HepG2 (cell line): ENCODE measurements at regions not wholly inside any gene's neighbourhood (a gene's known extent, or its start where the extent isn't known, plus 50 kb on each side); places are given as distances from the start of the nearest gene placed in this dataset.

Source experiments
- ATAC-seq: fragments of 200-7000 bp; cut with Tn5 transposase; 3 replicates; pipeline ENCODE4 v1.9.1; 2020; ENCODE audit warnings: mild to moderate bottlenecking, moderate library complexity
- BruUV-seq: library from RNA; stranded (reverse); fragments of 400-500 nt; replicated peaks from 2 replicates; lab custom pipeline; 2021; lab: Mats Ljungman, UMichigan
- CTCF ChIA-PET: fragments of 300-600 bp; formaldehyde crosslinking; extraction: SDS; loops from one replicate; lab custom pipeline; 2021; ENCODE audit warnings: low total read pairs, inconsistent platforms, low intra/inter-chr PET ratio; lab: Yijun Ruan, JAX
- POLR2A ChIA-PET: fragments of 350-600 bp; sonication (Branson Sonifier 250); formaldehyde crosslinking; loops from one replicate; lab custom pipeline; 2020; ENCODE audit warnings: antibody characterized with exemption, inconsistent platforms; lab: Yijun Ruan, JAX
- DNase-seq: peaks from one replicate; pipeline ENCODE4 v3.0.0-alpha.2; 2015; ENCODE audit warnings: low spot score
- FAIRE-seq: peaks from 3 replicates; lab custom pipeline; 2011; peaks lifted over from hg19 to GRCh38; lab: Jason Lieb, UNC
- H2AFZ ChIP-seq: one replicate; pipeline ENCODE4 v1.6.1; 2011; ENCODE audit warnings: low read length, inconsistent platforms
- H3K27ac ChIP-seq: fragments of 300-600 bp; 3 replicates; pipeline ENCODE4 v1.8.0; 2011; ENCODE audit warnings: mixed run types, mild to moderate bottlenecking, mixed read lengths, low read length, inconsistent platforms; ENCODE audit not compliant: insufficient read depth; ENCODE audit errors: extremely low read length
- H3K27me3 ChIP-seq, 2 experiments: fragments of 200-600 bp in 1 of 2; 2 replicates in 1 of 2; 3 replicates in 1 of 2; pipeline versions ENCODE4 v1.6.0 to v1.8.0; 2011; ENCODE audit warnings: low read length in 2 of 2, mild to moderate bottlenecking in 2 of 2, moderate library complexity in 2 of 2, inconsistent platforms in 1 of 2; ENCODE audit not compliant: insufficient read depth in 2 of 2, control insufficient read depth in 1 of 2
- H3K36me3 ChIP-seq, 2 experiments: fragments of 200-600 bp in 1 of 2; replicated peaks in 1 of 2; 2 replicates in 1 of 2; 3 replicates in 1 of 2; pipeline versions ENCODE4 v1.5.1 to v1.8.0; 2011; ENCODE audit warnings: low read length in 2 of 2, inconsistent platforms in 1 of 2; ENCODE audit not compliant: insufficient read depth in 2 of 2, control insufficient read depth in 1 of 2
- H3K4me1 ChIP-seq: 2 replicates; pipeline ENCODE4 v1.5.1; 2012; ENCODE audit warnings: low read length, inconsistent platforms; ENCODE audit not compliant: insufficient read depth
- H3K4me2 ChIP-seq: 2 replicates; pipeline ENCODE4 v1.6.0; 2011; ENCODE audit warnings: low read depth, low read length, inconsistent platforms
- H3K4me3 ChIP-seq, 3 experiments: fragments of 200-600 bp in 1 of 3; sonication (generic), shearing (Covaris generic) in 1 of 3; replicated peaks in 1 of 3; 2 replicates each; pipeline ENCODE4 v1.5.1; 2011 to 2016; ENCODE audit warnings: low read length in 3 of 3, inconsistent platforms in 2 of 3, low read depth in 2 of 3, mild to moderate bottlenecking in 2 of 3, control low read depth in 1 of 3, mixed read lengths in 1 of 3; ENCODE audit not compliant: insufficient read depth in 1 of 3
- H3K79me2 ChIP-seq: one replicate; pipeline ENCODE4 v1.6.1; 2011; ENCODE audit warnings: low read length, inconsistent platforms; ENCODE audit not compliant: insufficient read depth
- H3K9ac ChIP-seq: 2 replicates; pipeline ENCODE4 v1.6.0; 2011; ENCODE audit warnings: mild to moderate bottlenecking, low read depth, low read length, inconsistent platforms; ENCODE audit not compliant: insufficient read depth
- H3K9me3 ChIP-seq: 2 replicates; pipeline ENCODE4 v1.5.1; 2012; ENCODE audit warnings: mild to moderate bottlenecking, low read length
- H4K20me1 ChIP-seq: 2 replicates; pipeline ENCODE4 v1.6.0; 2011; ENCODE audit warnings: inconsistent platforms, mild to moderate bottlenecking, low read length, moderate library complexity; ENCODE audit not compliant: insufficient read depth
- ARNT ChIP-seq: fragments of 450-650 bp; IDR thresholded peaks from 2 replicates; pipeline ENCODE4 v1.6.1; 2017
- EP300 ChIP-seq, 3 experiments: sonication (generic) in 1 of 3; formaldehyde crosslinking in 1 of 3; IDR thresholded peaks; 2 replicates each; pipeline versions ENCODE4 v1.5.1 to v1.6.1; 2011 to 2020; ENCODE audit warnings: low read depth in 2 of 3, low read length in 2 of 3, borderline replicate concordance in 1 of 3, improper control_type of control experiment in 1 of 3, mild to moderate bottlenecking in 1 of 3, missing genetic modification reagents in 1 of 3, moderate library complexity in 1 of 3
- FOXM1 ChIP-seq: sonication (generic); formaldehyde crosslinking; IDR thresholded peaks from 2 replicates; pipeline ENCODE4 v1.5.0; 2020; ENCODE audit warnings: missing genetic modification reagents
- HNF4G ChIP-seq, 2 experiments: sonication (generic) in 1 of 2; formaldehyde crosslinking in 1 of 2; IDR thresholded peaks; 2 replicates each; pipeline versions ENCODE4 v1.4.0 to v1.6.1; 2011 to 2020; ENCODE audit warnings: borderline replicate concordance in 2 of 2, low read depth in 2 of 2, mild to moderate bottlenecking in 2 of 2, low read length in 1 of 2, missing genetic modification reagents in 1 of 2, moderate library complexity in 1 of 2
- NFE2L2 ChIP-seq: fragments of 150-350 bp; IDR thresholded peaks from 2 replicates; pipeline ENCODE4 v1.6.1; 2014; ENCODE audit warnings: low read length
- PLRG1 ChIP-seq: fragments of 450-650 bp; conservative IDR thresholded peaks from 2 replicates; pipeline ENCODE4 v1.6.1; 2016
- SP2 ChIP-seq: sonication (generic); formaldehyde crosslinking; IDR thresholded peaks from 2 replicates; pipeline ENCODE4 v1.5.1; 2020; ENCODE audit warnings: mild to moderate bottlenecking, missing genetic modification reagents
- SP4 ChIP-seq: sonication (generic); formaldehyde crosslinking; IDR thresholded peaks from 2 replicates; pipeline ENCODE4 v1.8.1; 2023; ENCODE audit warnings: mild to moderate bottlenecking, missing genetic modification reagents
- SRSF1 ChIP-seq: fragments of 200-400 bp; formaldehyde crosslinking; optimal IDR thresholded peaks from 2 replicates; pipeline ENCODE3; 2017; ENCODE audit warnings: mild to moderate bottlenecking, low read depth, low read length, moderate library complexity
- TFAP4 ChIP-seq: sonication (generic); IDR thresholded peaks from 2 replicates; pipeline ENCODE4 v1.6.1; 2016; ENCODE audit warnings: low read depth, borderline replicate concordance
- ZMYM4 ChIP-seq: sonication (generic); formaldehyde crosslinking; IDR thresholded peaks from 2 replicates; pipeline ENCODE4 v1.8.1; 2023; ENCODE audit warnings: mild to moderate bottlenecking, missing genetic modification reagents
- ZNF10 ChIP-seq: sonication (generic); formaldehyde crosslinking; IDR thresholded peaks from 2 replicates; pipeline ENCODE4 v1.4.0; 2020; ENCODE audit warnings: mild to moderate bottlenecking, low read depth, missing genetic modification reagents, borderline replicate concordance
- ZNF18 ChIP-seq: sonication (generic); formaldehyde crosslinking; IDR thresholded peaks from 2 replicates; pipeline ENCODE4 v1.8.0; 2022; ENCODE audit warnings: mild to moderate bottlenecking, missing genetic modification reagents; ENCODE audit not compliant: insufficient replicate concordance
- ZNF232 ChIP-seq: sonication (generic); formaldehyde crosslinking; IDR thresholded peaks from 2 replicates; pipeline ENCODE4 v1.4.0; 2020; ENCODE audit warnings: missing genetic modification reagents, borderline replicate concordance
- ZNF451 ChIP-seq: sonication (generic); formaldehyde crosslinking; IDR thresholded peaks from 2 replicates; pipeline ENCODE4 v1.5.0; 2020; ENCODE audit warnings: mild to moderate bottlenecking, missing genetic modification reagents
- ZNF674 ChIP-seq: sonication (generic); formaldehyde crosslinking; IDR thresholded peaks from 2 replicates; pipeline ENCODE4 v1.5.0; 2020; ENCODE audit warnings: low read depth, mild to moderate bottlenecking, missing genetic modification reagents
- ZNF746 ChIP-seq: sonication (generic); formaldehyde crosslinking; IDR thresholded peaks from 2 replicates; pipeline ENCODE4 v1.8.0; 2022; ENCODE audit warnings: mild to moderate bottlenecking, missing genetic modification reagents
- WGBS: methylation state at CpG from one replicate; pipeline ENCODE4 v1.1.6; 2017; ENCODE audit warnings: low lambda C conversion rate; 5-methylcytosine and 5-hydroxymethylcytosine counted together
- in situ Hi-C: cut with HindIII; loops from 2 replicates; pipeline ENCODE4 v1.10.0; 2017; ENCODE audit warnings: low pct_unique_long_range_greater_than_20kb; ENCODE audit not compliant: extremely low pct_ligation_motif_present
- intact Hi-C: fragments of 100-400 bp; cut with micrococcal nuclease; formaldehyde crosslinking; loops from one replicate; pipeline ENCODE4 v1.10.0; 2022; ENCODE audit not compliant: unreplicated experiment

GRCh38 chr10:107656932-107657331, 492.4 kb upstream of the SORCS1 start:
- no peaks in the 10 kb centered on the region for H3K79me2 ChIP-seq
- no peaks in the 10 kb centered on the region for H3K36me3 ChIP-seq
- in situ Hi-C loops (no loop called here), intact Hi-C loops (no loop called here)
- no peaks in the 10 kb centered on the region for H3K4me1 ChIP-seq
- no TSS peak for BruUV-seq
- ATAC-seq (no peak), FAIRE-seq (no peak), DNase-seq (no peak)
- no peak overlapping the region for H3K9ac ChIP-seq
- H2AFZ ChIP-seq, result no peak overlapping the region
- TF ChIP-seq ZNF451 (CRISPR knock-in tag) (no peak), HNF4G (IDR thresholded peaks at IDR 0.05; ENCODE audit: borderline replicate concordance, low read depth, low read length) (no peak), HNF4G (CRISPR knock-in tag; IDR thresholded peaks at IDR 0.05; ENCODE audit: borderline replicate concordance, low read depth) (no peak), ZMYM4 (CRISPR knock-in tag) (no peak), SP4 (CRISPR knock-in tag) (no peak), ARNT (no peak), ZNF10 (CRISPR knock-in tag) (no peak), PLRG1 (no peak), ZNF232 (CRISPR knock-in tag) (no peak)
- H3K9me3 ChIP-seq, result peaks cover 95% of the 10 kb centered on the region
- H3K4me2 ChIP-seq, result no peak overlapping the region
- H3K27ac ChIP-seq, result no peak overlapping the region
- H3K4me3 ChIP-seq, result no peak overlapping the region
- H4K20me1 ChIP-seq, result no peaks in the 10 kb centered on the region
- H3K27me3 ChIP-seq, result no peaks in the 10 kb centered on the region
- ChIA-PET POLR2A (no interaction called here), CTCF (no interaction called here)

- intact Hi-C loops (no loop called here), in situ Hi-C loops (no loop called here)
- H3K27ac ChIP-seq, result no peak overlapping the region
- H3K79me2 ChIP-seq, result no peaks in the 10 kb centered on the region
- no peak for FAIRE-seq
- peak overlapping the region; percentile 27 for H3K4me2 ChIP-seq
- no peaks in the 10 kb centered on the region for H3K4me1 ChIP-seq
- peaks cover 86% of the 10 kb centered on the region for H3K9me3 ChIP-seq
- CTCF ChIA-PET, result no interaction called here
- H3K4me3 ChIP-seq, result no peak overlapping the region
- POLR2A ChIA-PET, result no interaction called here
- no peak overlapping the region for H2AFZ ChIP-seq
- no peak overlapping the region for H3K9ac ChIP-seq
- H3K27me3 ChIP-seq, result no peaks in the 10 kb centered on the region
- H3K36me3 ChIP-seq, result no peaks in the 10 kb centered on the region
- ATAC-seq, result peak; percentile 31; the same call in 1 of the 3 replicates
- DNase-seq, result no peak
- no TSS peak for BruUV-seq
- 3% methylated on average over 5 of the region's 5 CpGs for WGBS
- no peaks in the 10 kb centered on the region for H4K20me1 ChIP-seq
- TF ChIP-seq SP2 (CRISPR knock-in tag) (no peak), TFAP4 (no peak), EP300 (IDR thresholded peaks at IDR 0.05; ENCODE audit: low read depth in 2 of 2, low read length in 2 of 2) (no peak), EP300 (CRISPR knock-in tag; IDR thresholded peaks at IDR 0.05; ENCODE audit: borderline replicate concordance) (no peak), NFE2L2 (no peak), SRSF1 (no peak), ZNF18 (CRISPR knock-in tag) (no peak), FOXM1 (CRISPR knock-in tag) (no peak), ZNF746 (CRISPR knock-in tag) (no peak), ZNF674 (CRISPR knock-in tag) (no peak)
These were observed 489.4 kb upstream of the SORCS1 start for GRCh38 chr10:107653832-107654287.
